GM12801 (cell line): ENCODE measurements at regions not wholly inside any gene's neighbourhood (a gene's known extent, or its start where the extent isn't known, plus 50 kb on each side); places are given as distances from the start of the nearest gene placed in this dataset.

Experiments
- TF ChIP-seq, protein P1 (sequence below): IDR thresholded peaks from one replicate; pipeline ENCODE4 v1.5.1; 2011; ENCODE audit warnings: control low read depth; ENCODE audit not compliant: insufficient read length; ENCODE audit errors: extremely low read depth

DNA sequence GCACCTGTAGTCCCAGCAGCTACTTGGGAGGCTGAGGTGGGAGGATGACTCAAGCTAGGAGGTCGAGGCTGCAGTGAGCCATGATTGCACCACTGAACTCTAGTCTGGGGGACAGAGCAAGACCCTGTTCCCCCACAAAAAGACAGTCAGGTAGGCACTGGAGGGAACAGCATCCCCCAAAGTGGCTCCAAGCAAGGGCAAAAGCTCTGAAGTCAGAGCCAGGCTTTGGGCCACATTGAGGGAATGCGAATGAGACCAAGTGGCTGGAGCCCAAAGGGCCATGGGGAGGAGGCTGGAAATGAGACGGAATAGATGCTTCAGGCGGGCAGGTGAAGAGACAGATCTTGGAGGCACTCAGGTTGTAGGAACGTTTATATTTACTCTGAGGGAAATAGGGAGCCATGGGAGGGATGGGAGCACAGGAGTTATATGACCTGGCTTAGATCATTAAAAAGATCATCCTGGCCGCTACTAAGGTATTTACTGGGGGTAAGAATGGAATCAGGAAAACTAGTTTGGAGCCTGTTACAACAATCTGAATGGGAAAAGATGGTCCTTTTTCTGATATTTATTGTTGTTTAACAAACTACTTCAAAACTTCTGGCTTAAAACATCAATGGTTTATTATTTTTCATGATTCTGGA, 229.6 kb upstream of the ZNF217 start:
- TF ChIP-seq, protein P1, sequence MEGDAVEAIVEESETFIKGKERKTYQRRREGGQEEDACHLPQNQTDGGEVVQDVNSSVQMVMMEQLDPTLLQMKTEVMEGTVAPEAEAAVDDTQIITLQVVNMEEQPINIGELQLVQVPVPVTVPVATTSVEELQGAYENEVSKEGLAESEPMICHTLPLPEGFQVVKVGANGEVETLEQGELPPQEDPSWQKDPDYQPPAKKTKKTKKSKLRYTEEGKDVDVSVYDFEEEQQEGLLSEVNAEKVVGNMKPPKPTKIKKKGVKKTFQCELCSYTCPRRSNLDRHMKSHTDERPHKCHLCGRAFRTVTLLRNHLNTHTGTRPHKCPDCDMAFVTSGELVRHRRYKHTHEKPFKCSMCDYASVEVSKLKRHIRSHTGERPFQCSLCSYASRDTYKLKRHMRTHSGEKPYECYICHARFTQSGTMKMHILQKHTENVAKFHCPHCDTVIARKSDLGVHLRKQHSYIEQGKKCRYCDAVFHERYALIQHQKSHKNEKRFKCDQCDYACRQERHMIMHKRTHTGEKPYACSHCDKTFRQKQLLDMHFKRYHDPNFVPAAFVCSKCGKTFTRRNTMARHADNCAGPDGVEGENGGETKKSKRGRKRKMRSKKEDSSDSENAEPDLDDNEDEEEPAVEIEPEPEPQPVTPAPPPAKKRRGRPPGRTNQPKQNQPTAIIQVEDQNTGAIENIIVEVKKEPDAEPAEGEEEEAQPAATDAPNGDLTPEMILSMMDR, result no peak

DNA sequence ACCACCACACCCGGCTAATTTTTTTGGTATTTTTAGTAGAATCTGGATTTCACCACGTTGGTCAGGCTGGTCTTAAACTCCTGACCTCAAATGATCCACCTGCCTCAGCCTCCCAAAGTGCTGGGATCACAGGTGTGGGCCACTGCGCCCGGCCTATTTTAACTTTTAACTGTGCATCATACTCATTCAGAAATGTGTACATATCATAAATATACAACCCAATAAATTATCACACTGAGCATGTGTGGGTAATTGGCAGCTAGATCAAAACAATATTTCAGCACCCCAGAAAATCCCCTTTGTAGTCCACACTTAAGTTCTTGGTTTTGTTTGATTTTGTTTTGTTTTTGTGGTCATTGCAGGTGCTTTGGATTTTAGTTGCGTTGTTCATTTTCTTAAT, 228.9 kb upstream of the ZNF217 start:
- TF ChIP-seq, protein P1, result no peak

DNA sequence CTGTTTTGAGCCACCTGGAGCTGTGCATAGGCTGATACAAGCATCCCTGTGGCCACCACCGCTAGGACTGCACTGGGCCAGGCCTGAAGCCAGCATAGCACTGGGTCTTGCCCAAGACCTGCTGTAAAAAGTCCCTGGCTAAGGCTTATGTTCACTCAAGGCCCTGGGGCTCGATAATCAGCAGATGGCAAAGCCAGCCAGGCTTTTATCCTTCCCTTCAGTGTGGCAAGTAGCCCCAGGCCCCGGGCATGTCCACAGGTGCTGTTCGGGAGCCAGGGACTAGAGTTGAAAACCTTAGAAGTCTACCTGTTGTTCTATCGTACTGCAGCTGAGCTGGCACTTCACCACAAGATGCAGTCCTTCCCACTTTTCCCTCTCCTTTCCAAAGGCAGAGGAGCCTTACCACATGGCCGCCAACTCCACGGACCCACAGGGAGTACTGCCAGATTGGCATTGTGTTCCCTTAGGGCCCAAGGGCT, 226.4 kb upstream of the ZNF217 start:
- TF ChIP-seq, protein P1, result no peak

DNA sequence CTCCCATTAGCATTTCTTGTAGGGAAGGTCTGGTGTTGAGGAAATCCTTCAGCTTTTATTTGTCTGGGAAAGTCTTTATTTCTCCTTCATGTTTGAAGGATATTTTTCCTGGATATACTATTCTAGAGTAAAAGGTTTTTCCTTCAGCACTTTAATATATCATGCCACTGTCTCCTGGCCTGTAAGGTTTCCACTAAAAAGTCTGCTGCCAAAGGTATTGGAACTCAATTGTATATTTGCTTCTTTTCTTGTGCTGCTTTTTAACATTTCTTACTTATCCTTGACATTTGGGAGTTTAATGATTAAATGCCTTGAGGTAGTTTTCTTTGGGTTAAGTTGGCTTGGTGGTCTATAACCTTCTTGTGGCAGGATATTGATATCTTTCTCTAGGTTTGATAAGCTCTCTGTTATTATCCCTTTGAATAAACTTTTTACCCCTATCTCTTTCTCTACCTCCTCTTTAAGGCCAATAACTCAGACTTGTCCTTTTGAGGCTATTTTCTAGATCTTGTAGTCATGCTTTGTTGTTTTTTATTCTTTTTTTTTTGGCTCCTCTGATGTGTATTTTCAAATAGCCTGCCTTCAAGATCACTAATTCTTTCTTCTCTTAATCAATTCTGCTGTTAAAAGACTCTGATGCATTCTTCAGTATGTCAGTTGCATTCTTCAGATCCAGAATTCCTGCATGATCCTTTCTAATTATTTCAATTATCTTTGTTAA, 225.0 kb upstream of the ZNF217 start:
- TF ChIP-seq, protein P1, result no peak

DNA sequence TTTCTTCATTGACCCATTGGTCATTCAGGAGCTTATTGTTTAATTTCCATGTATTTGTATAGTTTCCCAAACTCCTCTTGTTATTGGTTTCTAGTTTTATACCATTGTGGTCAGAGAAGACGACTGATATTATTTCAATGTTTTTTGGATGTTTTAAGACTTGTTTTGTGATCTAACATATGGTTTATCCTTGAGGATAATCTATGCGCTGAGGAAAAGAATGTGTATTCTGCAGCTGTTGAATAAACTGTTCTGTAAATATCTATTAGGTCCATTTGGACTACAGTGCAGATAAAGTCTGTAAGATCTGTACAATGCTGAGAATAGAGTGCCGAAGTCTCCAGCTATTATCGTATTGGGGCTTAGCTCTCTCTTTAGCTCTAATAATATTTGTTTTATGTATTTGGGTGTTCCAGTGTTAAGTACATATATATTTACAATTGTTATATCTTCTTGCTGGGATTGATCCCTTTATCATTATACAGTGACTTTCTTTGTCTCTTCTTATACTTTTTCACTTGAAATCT, 223.3 kb upstream of the ZNF217 start:
- TF ChIP-seq, protein P1, result no peak

DNA sequence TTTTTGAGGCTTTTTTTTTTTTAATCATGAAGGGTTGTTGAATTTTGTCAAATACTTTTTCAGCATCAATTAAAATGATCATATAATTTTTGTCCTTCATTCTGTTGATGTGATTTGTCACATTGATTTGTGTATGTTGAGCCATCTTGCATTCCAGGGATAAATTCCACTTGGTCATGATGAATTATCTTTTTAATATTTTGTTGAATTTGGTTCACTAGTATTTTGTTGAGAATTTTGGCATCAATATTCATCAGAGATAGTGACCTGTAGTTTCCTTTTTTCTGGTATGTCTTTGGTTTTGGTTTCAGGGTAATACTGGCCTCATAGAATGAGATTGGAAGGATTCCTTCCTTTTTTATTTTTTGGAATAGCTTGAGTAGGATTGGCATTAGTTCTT, 221.9 kb upstream of the ZNF217 start:
- TF ChIP-seq, protein P1, result no peak

DNA sequence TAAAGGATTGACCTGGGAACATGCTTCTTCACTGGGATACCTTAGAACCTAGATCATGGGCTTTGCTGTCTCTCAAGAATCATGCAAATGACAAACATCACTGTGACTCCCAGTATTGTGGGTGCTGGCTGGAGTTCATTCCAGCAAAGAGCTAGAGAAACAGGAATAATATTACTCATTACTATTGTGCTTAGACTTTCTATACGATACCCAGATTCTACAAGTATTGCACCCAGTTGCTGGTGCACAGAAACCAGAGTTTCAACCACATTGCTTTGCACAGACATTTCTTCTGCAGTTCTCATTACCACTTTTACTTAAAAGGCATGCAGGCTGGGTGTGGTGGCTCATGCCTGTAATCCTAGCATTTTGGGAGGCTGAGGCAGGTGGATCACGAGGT, 220.4 kb upstream of the ZNF217 start:
- TF ChIP-seq, protein P1, result no peak
